A549 (cell line): ENCODE measurements at regions not wholly inside any gene's neighbourhood (a gene's known extent, or its start where the extent isn't known, plus 50 kb on each side); places are given as distances from the start of the nearest gene placed in this dataset.

Source experiments
- ATAC-seq, 2 experiments: fragments of 200-7000 bp in 1 of 2; fragments of >200 bp in 1 of 2; cut with Nextera tagmentation in 1 of 2; cut with Tn5 transposase in 1 of 2; 3 replicates each; pipeline versions ENCODE4 v1.8.0 to v1.9.1; 2018 to 2020; ENCODE audit warnings: mild to moderate bottlenecking in 1 of 2, moderate library complexity in 1 of 2
- CTCF ChIA-PET: fragments of 300-600 bp; sonication (Branson Sonifier 250); formaldehyde crosslinking; extraction: SDS; loops from one replicate; lab custom pipeline; 2021; ENCODE audit warnings: antibody characterized with exemption, inconsistent platforms; lab: Yijun Ruan, JAX
- POLR2A ChIA-PET: fragments of 350-600 bp; formaldehyde crosslinking; extraction: SDS; loops from one replicate; lab custom pipeline; 2021; ENCODE audit warnings: antibody characterized with exemption, inconsistent platforms; lab: Yijun Ruan, JAX
- DNase-seq, 2 experiments: peaks; one replicate each; pipeline versions ENCODE4 v3.0.0 to v3.0.0-alpha.2; 2011 to 2016; ENCODE audit warnings: low read depth in 1 of 2, low spot score in 1 of 2
- FAIRE-seq: peaks from 2 replicates; lab custom pipeline; 2011; peaks lifted over from hg19 to GRCh38; lab: Jason Lieb, UNC
- H3K27ac ChIP-seq, 2 experiments: fragments of >200 bp; sonication (Bioruptor Twin); formaldehyde crosslinking; 3 replicates each; pipeline ENCODE4 v1.5.1; 2016 to 2017
- H3K4me1 ChIP-seq: fragments of >200 bp; sonication (Bioruptor Twin); formaldehyde crosslinking; 3 replicates; pipeline ENCODE4 v1.6.1; 2016
- H3K4me2 ChIP-seq: fragments of >200 bp; sonication (Bioruptor Twin); formaldehyde crosslinking; 3 replicates; pipeline ENCODE4 v1.6.1; 2016
- H3K4me3 ChIP-seq: fragments of >200 bp; sonication (Bioruptor Twin); formaldehyde crosslinking; 3 replicates; pipeline ENCODE4 v1.5.1; 2016
- H3K9me3 ChIP-seq: fragments of >200 bp; sonication (Bioruptor Twin); formaldehyde crosslinking; 3 replicates; pipeline ENCODE4 v1.6.1; 2016
- CEBPB ChIP-seq, 2 experiments: fragments of >200 bp in 1 of 2; sonication (Bioruptor Twin) in 1 of 2; formaldehyde crosslinking in 1 of 2; IDR thresholded peaks; 2 replicates each; pipeline ENCODE4 v1.6.1; 2012 to 2016
- CHD4 ChIP-seq: fragments of 200-600 bp; sonication (generic); IDR thresholded peaks from 2 replicates; pipeline ENCODE4 v1.6.1; 2016; ENCODE audit warnings: antibody characterized with exemption, mild to moderate bottlenecking, borderline replicate concordance
- FOSL2 ChIP-seq, 2 experiments: fragments of 450-650 bp in 1 of 2; fragments of >200 bp in 1 of 2; sonication (Bioruptor Twin) in 1 of 2; formaldehyde crosslinking; IDR thresholded peaks; 2 replicates each; pipeline versions ENCODE4 v1.5.0 to v1.6.1; 2016 to 2020; ENCODE audit warnings: mild to moderate bottlenecking in 1 of 2, moderate library complexity in 1 of 2
- GATA3 ChIP-seq: IDR thresholded peaks from 2 replicates; pipeline ENCODE4 v1.6.1; 2012; ENCODE audit warnings: borderline replicate concordance
- HEYL ChIP-seq: fragments of 250-450 bp; sonication (Bioruptor Pico); IDR thresholded peaks from 2 replicates; pipeline ENCODE4 v1.8.0; 2021; ENCODE audit warnings: mild to moderate bottlenecking, moderate library complexity
- HOXA7 ChIP-seq: fragments of 250-450 bp; sonication (Bioruptor Pico); IDR thresholded peaks from 2 replicates; pipeline ENCODE4 v1.5.0; 2020; ENCODE audit warnings: mild to moderate bottlenecking, moderate library complexity
- HOXB13 ChIP-seq: fragments of 250-450 bp; sonication (Bioruptor Pico); IDR thresholded peaks from 2 replicates; pipeline ENCODE4 v1.5.0; 2020; ENCODE audit warnings: low read depth, mild to moderate bottlenecking, moderate library complexity
- JUNB ChIP-seq: fragments of >200 bp; sonication (Bioruptor Twin); formaldehyde crosslinking; IDR thresholded peaks from 2 replicates; pipeline ENCODE4 v1.6.1; 2016
- KDM1A ChIP-seq: fragments of 200-600 bp; sonication (generic); IDR thresholded peaks from 2 replicates; pipeline ENCODE4 v1.6.1; 2016; ENCODE audit warnings: low read depth, mild to moderate bottlenecking
- KDM5A ChIP-seq: fragments of 200-600 bp; sonication (generic); IDR thresholded peaks from 2 replicates; pipeline ENCODE4 v1.6.1; 2016; ENCODE audit warnings: antibody characterized with exemption, mild to moderate bottlenecking
- POLR2A ChIP-seq: IDR thresholded peaks from 2 replicates; pipeline ENCODE4 v1.6.1; 2012; ENCODE audit warnings: mild to moderate bottlenecking, low read length
- POLR2AphosphoS2 ChIP-seq: conservative IDR thresholded peaks from 2 replicates; pipeline ENCODE4 v1.6.1; 2012; ENCODE audit warnings: low read length, improper control_type of control experiment, inconsistent platforms
- RARB ChIP-seq: fragments of 250-450 bp; sonication (Bioruptor Pico); IDR thresholded peaks from 2 replicates; pipeline ENCODE4 v1.8.0; 2021; ENCODE audit warnings: mild to moderate bottlenecking, moderate library complexity
- RFX5 ChIP-seq: fragments of 450-650 bp; IDR thresholded peaks from 2 replicates; pipeline ENCODE4 v1.7.1; 2014; ENCODE audit warnings: antibody characterized with exemption, mild to moderate bottlenecking, moderate library complexity
- RNF2 ChIP-seq: fragments of 200-600 bp; sonication (generic); IDR thresholded peaks from 2 replicates; pipeline ENCODE4 v1.6.1; 2016; ENCODE audit warnings: low read depth, mild to moderate bottlenecking, antibody characterized with exemption, moderate library complexity, borderline replicate concordance
- SREBF2 ChIP-seq: fragments of 450-650 bp; IDR thresholded peaks from 2 replicates; pipeline ENCODE4 v1.6.1; 2014; ENCODE audit warnings: mild to moderate bottlenecking, moderate library complexity
- ZC3H11A ChIP-seq: fragments of 450-650 bp; IDR thresholded peaks from 2 replicates; pipeline ENCODE4 v1.6.1; 2014; ENCODE audit warnings: antibody characterized with exemption, mild to moderate bottlenecking
- ZNF302 ChIP-seq: fragments of 250-450 bp; sonication (Bioruptor Pico); IDR thresholded peaks from 2 replicates; pipeline ENCODE4 v1.9.0; 2021; ENCODE audit warnings: inconsistent platforms, mild to moderate bottlenecking, moderate library complexity
- ZSCAN20 ChIP-seq: fragments of 250-450 bp; sonication (Bioruptor Pico); IDR thresholded peaks from 2 replicates; pipeline ENCODE4 v1.8.0; 2022; ENCODE audit warnings: mild to moderate bottlenecking, moderate library complexity
- WGBS: methylation state at CpG from one replicate; pipeline ENCODE4 v1.1.6; 2017; ENCODE audit errors: missing lambda C conversion rate; 5-methylcytosine and 5-hydroxymethylcytosine counted together
- TF ChIP-seq, protein P1 (sequence below): fragments of 250-450 bp; sonication (Bioruptor Pico); IDR thresholded peaks from 2 replicates; pipeline ENCODE4 v1.5.0; 2021; ENCODE audit warnings: mild to moderate bottlenecking, moderate library complexity, borderline replicate concordance
- TF ChIP-seq, protein P2 (sequence below): IDR thresholded peaks from 2 replicates; pipeline ENCODE4 v1.6.1; 2012; ENCODE audit warnings: low read depth, borderline replicate concordance
- TF ChIP-seq, protein P3 (sequence below): fragments of 250-450 bp; sonication (Bioruptor Pico); IDR thresholded peaks from 2 replicates; pipeline ENCODE4 v1.5.0; 2020; ENCODE audit warnings: low read depth, mild to moderate bottlenecking, moderate library complexity
- TF ChIP-seq, protein P4 (sequence below): fragments of 450-650 bp; IDR thresholded peaks from 2 replicates; pipeline ENCODE4 v1.6.1; 2014; ENCODE audit warnings: antibody characterized with exemption
- TF ChIP-seq, protein P5 (sequence below): fragments of >200 bp; sonication (Bioruptor Twin); formaldehyde crosslinking; IDR thresholded peaks from 2 replicates; pipeline ENCODE4 v1.6.1; 2016
- TF ChIP-seq, protein P6 (sequence below): fragments of 150-350 bp; IDR thresholded peaks from 2 replicates; pipeline ENCODE4 v1.6.1; 2014; ENCODE audit warnings: low read depth, mild to moderate bottlenecking, low read length
- TF ChIP-seq, protein P7 (sequence below): IDR thresholded peaks from 2 replicates; pipeline ENCODE4 v1.6.1; 2012
- TF ChIP-seq, protein P8 (sequence below): fragments of 200-600 bp; sonication (generic); IDR thresholded peaks from 2 replicates; pipeline ENCODE4 v1.6.1; 2016; ENCODE audit warnings: antibody characterized with exemption, mild to moderate bottlenecking, moderate library complexity

DNA sequence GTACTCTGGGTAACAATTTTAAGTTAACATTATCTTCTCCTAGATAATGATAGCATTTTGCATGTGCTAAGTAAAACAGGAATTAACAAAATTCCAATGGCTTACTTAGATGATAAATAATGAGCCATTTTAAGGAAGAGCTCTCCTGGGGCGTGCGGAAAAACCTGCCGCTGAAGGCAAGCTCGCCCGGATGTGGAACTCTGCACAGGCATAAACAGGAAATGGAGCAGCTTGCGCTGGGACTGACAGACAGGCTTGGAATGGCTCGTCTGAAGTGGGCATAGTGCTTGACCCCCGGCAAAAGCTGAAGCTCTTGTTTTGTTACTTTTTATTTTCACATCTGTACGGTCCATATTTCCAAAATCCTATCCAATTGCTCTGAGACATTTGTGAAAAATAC lies 169.2 kb downstream of the ZNF281 start:
- Histone ChIP-seq H3K4me1 (no peaks in the 10 kb centered on the region), H3K9me3 (no peaks in the 10 kb centered on the region), H3K4me2 (no peak overlapping the region), H3K27ac (no peak overlapping the region), H3K4me3 (no peak overlapping the region)
- FAIRE-seq (no peak), DNase-seq (no peak), ATAC-seq (no peak)
- ChIA-PET POLR2A (no interaction called here), CTCF (interaction anchor here (0.8 to 1.5 kb wide), 6 partner anchors 9 to 248 kb away, joined by 3 to 5 read pairs (median 4); no protein-coding TSS in a partner anchor)
- WGBS = 87% methylated on average over 9 of the region's 9 CpGs
- TF ChIP-seq HOXB13 (CRISPR knock-in tag) (no peak), SREBF2 (no peak), CHD4 (no peak), HOXA7 (no peak), CEBPB (IDR thresholded peaks at IDR 0.05) (no peak), HEYL (CRISPR knock-in tag) (no peak), JUNB (no peak), RARB (CRISPR knock-in tag) (no peak), ZSCAN20 (CRISPR knock-in tag) (no peak), POLR2A (no peak), KDM5A (no peak), FOSL2 (IDR thresholded peaks at IDR 0.05) (no peak), FOSL2 (CRISPR knock-in tag; IDR thresholded peaks at IDR 0.05) (no peak), ZNF302 (no peak)
- TF ChIP-seq, protein P1, sequence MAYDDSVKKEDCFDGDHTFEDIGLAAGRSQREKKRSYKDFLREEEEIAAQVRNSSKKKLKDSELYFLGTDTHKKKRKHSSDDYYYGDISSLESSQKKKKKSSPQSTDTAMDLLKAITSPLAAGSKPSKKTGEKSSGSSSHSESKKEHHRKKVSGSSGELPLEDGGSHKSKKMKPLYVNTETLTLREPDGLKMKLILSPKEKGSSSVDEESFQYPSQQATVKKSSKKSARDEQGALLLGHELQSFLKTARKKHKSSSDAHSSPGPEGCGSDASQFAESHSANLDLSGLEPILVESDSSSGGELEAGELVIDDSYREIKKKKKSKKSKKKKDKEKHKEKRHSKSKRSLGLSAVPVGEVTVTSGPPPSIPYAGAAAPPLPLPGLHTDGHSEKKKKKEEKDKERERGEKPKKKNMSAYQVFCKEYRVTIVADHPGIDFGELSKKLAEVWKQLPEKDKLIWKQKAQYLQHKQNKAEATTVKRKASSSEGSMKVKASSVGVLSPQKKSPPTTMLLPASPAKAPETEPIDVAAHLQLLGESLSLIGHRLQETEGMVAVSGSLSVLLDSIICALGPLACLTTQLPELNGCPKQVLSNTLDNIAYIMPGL = no peak
- TF ChIP-seq, protein P2, sequence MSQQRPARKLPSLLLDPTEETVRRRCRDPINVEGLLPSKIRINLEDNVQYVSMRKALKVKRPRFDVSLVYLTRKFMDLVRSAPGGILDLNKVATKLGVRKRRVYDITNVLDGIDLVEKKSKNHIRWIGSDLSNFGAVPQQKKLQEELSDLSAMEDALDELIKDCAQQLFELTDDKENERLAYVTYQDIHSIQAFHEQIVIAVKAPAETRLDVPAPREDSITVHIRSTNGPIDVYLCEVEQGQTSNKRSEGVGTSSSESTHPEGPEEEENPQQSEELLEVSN = no peak
- TF ChIP-seq, protein P3, sequence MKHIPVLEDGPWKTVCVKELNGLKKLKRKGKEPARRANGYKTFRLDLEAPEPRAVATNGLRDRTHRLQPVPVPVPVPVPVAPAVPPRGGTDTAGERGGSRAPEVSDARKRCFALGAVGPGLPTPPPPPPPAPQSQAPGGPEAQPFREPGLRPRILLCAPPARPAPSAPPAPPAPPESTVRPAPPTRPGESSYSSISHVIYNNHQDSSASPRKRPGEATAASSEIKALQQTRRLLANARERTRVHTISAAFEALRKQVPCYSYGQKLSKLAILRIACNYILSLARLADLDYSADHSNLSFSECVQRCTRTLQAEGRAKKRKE (CRISPR knock-in tag) = no peak
- TF ChIP-seq, protein P4, sequence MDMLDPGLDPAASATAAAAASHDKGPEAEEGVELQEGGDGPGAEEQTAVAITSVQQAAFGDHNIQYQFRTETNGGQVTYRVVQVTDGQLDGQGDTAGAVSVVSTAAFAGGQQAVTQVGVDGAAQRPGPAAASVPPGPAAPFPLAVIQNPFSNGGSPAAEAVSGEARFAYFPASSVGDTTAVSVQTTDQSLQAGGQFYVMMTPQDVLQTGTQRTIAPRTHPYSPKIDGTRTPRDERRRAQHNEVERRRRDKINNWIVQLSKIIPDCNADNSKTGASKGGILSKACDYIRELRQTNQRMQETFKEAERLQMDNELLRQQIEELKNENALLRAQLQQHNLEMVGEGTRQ = no peak
- TF ChIP-seq, protein P5, sequence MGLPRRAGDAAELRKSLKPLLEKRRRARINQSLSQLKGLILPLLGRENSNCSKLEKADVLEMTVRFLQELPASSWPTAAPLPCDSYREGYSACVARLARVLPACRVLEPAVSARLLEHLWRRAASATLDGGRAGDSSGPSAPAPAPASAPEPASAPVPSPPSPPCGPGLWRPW = no peak
- TF ChIP-seq, protein P6, sequence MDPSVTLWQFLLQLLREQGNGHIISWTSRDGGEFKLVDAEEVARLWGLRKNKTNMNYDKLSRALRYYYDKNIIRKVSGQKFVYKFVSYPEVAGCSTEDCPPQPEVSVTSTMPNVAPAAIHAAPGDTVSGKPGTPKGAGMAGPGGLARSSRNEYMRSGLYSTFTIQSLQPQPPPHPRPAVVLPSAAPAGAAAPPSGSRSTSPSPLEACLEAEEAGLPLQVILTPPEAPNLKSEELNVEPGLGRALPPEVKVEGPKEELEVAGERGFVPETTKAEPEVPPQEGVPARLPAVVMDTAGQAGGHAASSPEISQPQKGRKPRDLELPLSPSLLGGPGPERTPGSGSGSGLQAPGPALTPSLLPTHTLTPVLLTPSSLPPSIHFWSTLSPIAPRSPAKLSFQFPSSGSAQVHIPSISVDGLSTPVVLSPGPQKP = no peak
- TF ChIP-seq, protein P7, sequence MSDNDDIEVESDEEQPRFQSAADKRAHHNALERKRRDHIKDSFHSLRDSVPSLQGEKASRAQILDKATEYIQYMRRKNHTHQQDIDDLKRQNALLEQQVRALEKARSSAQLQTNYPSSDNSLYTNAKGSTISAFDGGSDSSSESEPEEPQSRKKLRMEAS = no peak

DNA sequence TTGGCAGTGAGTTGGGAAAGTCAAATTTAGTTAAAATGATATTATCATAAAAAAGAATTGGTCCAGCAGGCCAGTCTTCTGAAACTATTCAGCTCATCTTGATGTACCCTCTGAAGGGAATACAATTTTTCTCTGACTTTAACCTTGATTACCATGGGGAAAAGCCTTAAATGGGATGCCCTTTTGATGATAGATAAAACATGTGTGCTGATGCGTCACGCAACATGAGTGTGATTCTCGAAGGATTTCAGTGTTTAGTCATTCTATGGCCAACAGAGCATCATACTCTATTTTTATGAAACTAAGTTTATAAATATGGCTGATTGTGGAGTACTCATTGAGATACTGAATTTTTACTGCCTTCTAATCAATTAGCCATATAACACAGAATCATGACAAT lies 171.5 kb downstream of the ZNF281 start:
- FAIRE-seq = no peak
- no peak overlapping the region for H3K27ac ChIP-seq
- ChIA-PET CTCF (no interaction called here), POLR2A (no interaction called here)
- DNase-seq = no peak
- peaks cover 4% of the 10 kb centered on the region; the same call in 2 of the 3 replicates for H3K4me1 ChIP-seq
- 94% methylated on average over 3 of the region's 3 CpGs for WGBS
- no peak for ATAC-seq
- no peak overlapping the region for H3K4me3 ChIP-seq
- no peaks in the 10 kb centered on the region for H3K9me3 ChIP-seq
- H3K4me2 ChIP-seq = no peak overlapping the region
- TF ChIP-seq, protein P8, sequence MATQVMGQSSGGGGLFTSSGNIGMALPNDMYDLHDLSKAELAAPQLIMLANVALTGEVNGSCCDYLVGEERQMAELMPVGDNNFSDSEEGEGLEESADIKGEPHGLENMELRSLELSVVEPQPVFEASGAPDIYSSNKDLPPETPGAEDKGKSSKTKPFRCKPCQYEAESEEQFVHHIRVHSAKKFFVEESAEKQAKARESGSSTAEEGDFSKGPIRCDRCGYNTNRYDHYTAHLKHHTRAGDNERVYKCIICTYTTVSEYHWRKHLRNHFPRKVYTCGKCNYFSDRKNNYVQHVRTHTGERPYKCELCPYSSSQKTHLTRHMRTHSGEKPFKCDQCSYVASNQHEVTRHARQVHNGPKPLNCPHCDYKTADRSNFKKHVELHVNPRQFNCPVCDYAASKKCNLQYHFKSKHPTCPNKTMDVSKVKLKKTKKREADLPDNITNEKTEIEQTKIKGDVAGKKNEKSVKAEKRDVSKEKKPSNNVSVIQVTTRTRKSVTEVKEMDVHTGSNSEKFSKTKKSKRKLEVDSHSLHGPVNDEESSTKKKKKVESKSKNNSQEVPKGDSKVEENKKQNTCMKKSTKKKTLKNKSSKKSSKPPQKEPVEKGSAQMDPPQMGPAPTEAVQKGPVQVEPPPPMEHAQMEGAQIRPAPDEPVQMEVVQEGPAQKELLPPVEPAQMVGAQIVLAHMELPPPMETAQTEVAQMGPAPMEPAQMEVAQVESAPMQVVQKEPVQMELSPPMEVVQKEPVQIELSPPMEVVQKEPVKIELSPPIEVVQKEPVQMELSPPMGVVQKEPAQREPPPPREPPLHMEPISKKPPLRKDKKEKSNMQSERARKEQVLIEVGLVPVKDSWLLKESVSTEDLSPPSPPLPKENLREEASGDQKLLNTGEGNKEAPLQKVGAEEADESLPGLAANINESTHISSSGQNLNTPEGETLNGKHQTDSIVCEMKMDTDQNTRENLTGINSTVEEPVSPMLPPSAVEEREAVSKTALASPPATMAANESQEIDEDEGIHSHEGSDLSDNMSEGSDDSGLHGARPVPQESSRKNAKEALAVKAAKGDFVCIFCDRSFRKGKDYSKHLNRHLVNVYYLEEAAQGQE = no peak
- TF ChIP-seq, protein P3 (CRISPR knock-in tag) = no peak
- TF ChIP-seq RNF2 (no peak), GATA3 (no peak), RFX5 (no peak), ZC3H11A (no peak), POLR2AphosphoS2 (no peak), KDM1A (no peak), HOXA7 (no peak)
- TF ChIP-seq, protein P5 = no peak
